ENCODE measurements at regions not wholly inside any gene's neighbourhood (a gene's known extent, or its start where the extent isn't known, plus 50 kb on each side); places are given as distances from the start of the nearest gene placed in this dataset.

DNA sequence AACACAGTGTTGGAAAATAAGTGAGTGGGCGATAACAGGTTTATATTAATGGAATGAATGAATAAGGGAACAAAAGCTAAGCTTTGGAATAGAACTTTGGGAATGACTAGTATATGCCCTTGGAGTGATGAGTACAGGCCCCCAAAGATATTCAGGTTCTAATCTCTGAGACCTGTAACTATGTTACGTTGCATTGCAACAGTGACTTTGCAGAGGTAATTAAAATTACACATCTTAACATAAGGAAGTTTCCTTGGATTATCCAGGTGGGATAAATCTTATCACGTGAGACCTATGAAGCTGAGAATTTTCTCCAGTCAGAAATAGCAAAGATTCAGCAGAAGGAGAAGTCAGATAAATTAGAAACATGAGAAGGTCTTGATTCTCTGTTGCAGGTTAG is 661.5 kb upstream of the LINC00305 start:
- peaks cover 0 to 2% (median 0%) of the 10 kb centered on the region in 5 donors for H3K9me3 ChIP-seq (ENCODE audit: control insufficient read depth in 5 of 5, low read length in 5 of 5)
- H3K27ac ChIP-seq (ENCODE audit: low read depth, low read length): no peak overlapping the region
- no peak overlapping the region for H3K9ac ChIP-seq (ENCODE audit: low read length in 5 of 5)

DNA sequence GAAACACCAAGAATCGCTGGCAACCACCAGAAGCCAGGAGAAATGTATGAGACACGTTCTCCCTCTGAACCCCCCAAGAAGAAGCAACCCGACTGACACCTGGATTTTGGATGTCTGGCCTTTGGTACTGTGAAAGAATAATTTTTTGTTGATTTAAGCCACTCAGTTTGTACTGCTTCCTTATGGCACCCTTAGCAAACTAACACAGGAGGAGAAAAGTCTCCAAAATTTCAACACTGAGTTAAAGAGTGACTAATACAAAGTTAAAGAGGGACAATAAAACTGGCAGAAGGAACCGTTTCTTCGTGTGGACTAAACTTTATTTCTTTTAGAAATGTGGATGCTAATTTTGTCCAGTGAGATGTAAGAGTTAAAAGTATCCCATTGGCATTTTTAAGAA is 660.9 kb upstream of the LINC00305 start:
- no peak overlapping the region for H3K4me3 ChIP-seq (ENCODE audit: low read depth in 1 of 5, low read length in 5 of 5)

More for the DNA sequence above, 661.5 kb upstream of the LINC00305 start:
- no peaks in the 10 kb centered on the region for H3K36me3 ChIP-seq (ENCODE audit: control insufficient read depth in 5 of 5, insufficient read depth in 5 of 5, low read length in 5 of 5)
- H3K27me3 ChIP-seq (ENCODE audit: control insufficient read depth in 5 of 5, insufficient read depth in 4 of 5, low read length in 5 of 5): no peaks in the 10 kb centered on the region
- H3K4me3 ChIP-seq (ENCODE audit: low read depth in 1 of 5, low read length in 5 of 5): no peak overlapping the region
- no peaks in the 10 kb centered on the region for H3K4me1 ChIP-seq (ENCODE audit: control insufficient read depth in 5 of 5, insufficient read depth in 5 of 5, low read length in 5 of 5)

DNA sequence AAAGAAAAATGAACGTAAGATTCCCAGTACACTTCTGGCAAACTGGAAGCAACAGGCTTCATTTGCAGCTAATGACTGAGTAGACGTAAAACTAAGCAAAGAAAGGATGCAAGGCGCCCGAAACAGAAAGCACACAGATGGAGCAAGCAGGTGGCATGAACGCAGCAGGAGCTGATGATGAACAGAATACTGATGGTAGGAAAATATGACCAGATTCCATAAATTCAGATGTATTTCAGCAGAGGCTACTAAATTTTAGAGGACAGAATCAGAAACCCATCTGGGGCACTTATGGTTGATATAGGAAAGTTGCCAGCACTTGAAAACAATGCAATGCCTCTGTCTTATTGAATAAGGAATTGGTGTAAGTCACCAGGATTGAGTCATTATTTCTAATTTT is 658.7 kb upstream of the LINC00305 start:
- no peaks in the 10 kb centered on the region for H3K4me1 ChIP-seq (ENCODE audit: control insufficient read depth in 5 of 5, insufficient read depth in 5 of 5, low read length in 5 of 5)
- H3K4me3 ChIP-seq (ENCODE audit: low read depth in 1 of 5, low read length in 5 of 5): no peak overlapping the region
- no peak overlapping the region for H3K9ac ChIP-seq (ENCODE audit: low read length in 5 of 5)
- no peaks in the 10 kb centered on the region for H3K27me3 ChIP-seq (ENCODE audit: control insufficient read depth in 5 of 5, insufficient read depth in 4 of 5, low read length in 5 of 5)
- no peaks in the 10 kb centered on the region for H3K36me3 ChIP-seq (ENCODE audit: control insufficient read depth in 5 of 5, insufficient read depth in 5 of 5, low read length in 5 of 5)
- H3K27ac ChIP-seq (ENCODE audit: low read depth, low read length): no peak overlapping the region
- no peaks in the 10 kb centered on the region for H3K9me3 ChIP-seq (ENCODE audit: control insufficient read depth in 5 of 5, low read length in 5 of 5)

More for the DNA sequence above, 660.9 kb upstream of the LINC00305 start:
- Histone ChIP-seq H3K4me1 (ENCODE audit: control insufficient read depth in 5 of 5, insufficient read depth in 5 of 5, low read length in 5 of 5) (no peaks in the 10 kb centered on the region), H3K9ac (ENCODE audit: low read length in 5 of 5) (no peak overlapping the region), H3K36me3 (ENCODE audit: control insufficient read depth in 5 of 5, insufficient read depth in 5 of 5, low read length in 5 of 5) (no peaks in the 10 kb centered on the region), H3K9me3 (ENCODE audit: control insufficient read depth in 5 of 5, low read length in 5 of 5) (peaks cover 0 to 2% (median 0%) of the 10 kb centered on the region in 5 donors), H3K27ac (ENCODE audit: low read depth, low read length) (no peak overlapping the region), H3K27me3 (ENCODE audit: control insufficient read depth in 5 of 5, insufficient read depth in 4 of 5, low read length in 5 of 5) (no peaks in the 10 kb centered on the region)

DNA sequence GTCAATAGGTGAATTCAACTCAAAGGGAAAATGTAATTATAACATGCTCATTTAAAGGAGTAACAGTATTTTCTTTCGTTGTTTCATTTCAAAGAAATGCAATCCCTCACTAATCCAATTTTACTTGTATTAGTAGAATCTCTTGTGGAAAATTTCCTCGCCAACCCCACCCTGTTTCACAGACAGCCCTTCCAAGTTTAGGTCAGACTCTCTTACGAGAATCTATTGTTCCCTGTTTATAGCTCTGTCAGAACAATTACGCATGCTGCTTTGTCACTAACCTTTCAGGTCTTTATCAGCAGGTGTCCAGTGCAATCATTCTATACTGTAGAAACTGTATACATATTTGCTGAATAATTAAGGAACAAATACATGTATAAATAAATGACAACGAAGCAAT is 657.8 kb upstream of the LINC00305 start:
- Histone ChIP-seq H3K27me3 (ENCODE audit: control insufficient read depth in 5 of 5, insufficient read depth in 4 of 5, low read length in 5 of 5) (no peaks in the 10 kb centered on the region), H3K9me3 (ENCODE audit: control insufficient read depth in 5 of 5, low read length in 5 of 5) (no peaks in the 10 kb centered on the region), H3K27ac (ENCODE audit: low read depth, low read length) (no peak overlapping the region), H3K4me1 (ENCODE audit: control insufficient read depth in 5 of 5, insufficient read depth in 5 of 5, low read length in 5 of 5) (no peaks in the 10 kb centered on the region), H3K9ac (ENCODE audit: low read length in 5 of 5) (no peak overlapping the region), H3K4me3 (ENCODE audit: low read depth in 1 of 5, low read length in 5 of 5) (no peak overlapping the region), H3K36me3 (ENCODE audit: control insufficient read depth in 5 of 5, insufficient read depth in 5 of 5, low read length in 5 of 5) (no peaks in the 10 kb centered on the region)

DNA sequence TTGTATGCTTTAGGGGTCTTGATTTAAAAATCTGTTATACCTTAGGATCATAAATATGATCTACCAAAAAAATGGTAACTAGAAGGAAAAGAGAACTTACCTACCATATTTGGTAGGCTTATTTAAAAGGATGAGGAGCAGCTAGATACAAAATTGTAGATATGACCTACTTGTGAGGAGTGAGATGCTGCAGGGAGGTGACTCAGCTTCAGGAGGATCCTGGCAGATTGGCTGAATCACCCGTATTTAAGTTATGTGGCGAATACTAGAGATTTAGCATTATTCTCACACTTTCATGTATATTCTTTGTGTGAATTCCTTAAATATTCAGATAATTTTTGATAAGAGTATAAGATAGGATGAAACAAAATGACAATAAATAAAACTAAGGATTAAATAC is 657.3 kb upstream of the LINC00305 start:
- no peaks in the 10 kb centered on the region for H3K9me3 ChIP-seq (ENCODE audit: control insufficient read depth in 5 of 5, low read length in 5 of 5)
- H3K9ac ChIP-seq (ENCODE audit: low read length in 5 of 5): no peak overlapping the region
- H3K27ac ChIP-seq (ENCODE audit: low read depth, low read length): no peak overlapping the region
- no peaks in the 10 kb centered on the region for H3K27me3 ChIP-seq (ENCODE audit: control insufficient read depth in 5 of 5, insufficient read depth in 4 of 5, low read length in 5 of 5)
- H3K36me3 ChIP-seq (ENCODE audit: control insufficient read depth in 5 of 5, insufficient read depth in 5 of 5, low read length in 5 of 5): no peaks in the 10 kb centered on the region
- H3K4me1 ChIP-seq (ENCODE audit: control insufficient read depth in 5 of 5, insufficient read depth in 5 of 5, low read length in 5 of 5): no peaks in the 10 kb centered on the region
- no peak overlapping the region for H3K4me3 ChIP-seq (ENCODE audit: low read depth in 1 of 5, low read length in 5 of 5)

DNA sequence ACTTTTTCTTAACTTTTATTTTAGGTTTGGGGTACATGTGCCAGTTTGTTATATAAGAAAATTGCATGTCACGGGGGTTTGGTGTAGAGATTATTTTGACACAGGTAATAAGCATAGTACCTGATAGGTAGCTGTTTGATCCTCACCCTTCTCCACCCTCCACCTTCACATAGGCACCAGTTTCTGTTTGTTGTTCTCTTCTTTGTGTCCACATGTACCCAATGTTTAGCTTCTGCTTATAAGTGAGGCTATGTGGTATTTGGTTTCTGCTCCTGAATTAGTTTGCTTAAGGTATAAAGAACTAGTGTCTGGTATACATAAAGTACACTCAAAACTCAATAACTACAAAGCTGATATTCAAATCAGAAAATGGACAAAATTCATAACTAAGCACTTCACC is 654.6 kb upstream of the LINC00305 start:
- Histone ChIP-seq H3K4me3 (ENCODE audit: low read depth in 1 of 5, low read length in 5 of 5) (no peak overlapping the region), H3K27ac (ENCODE audit: low read depth, low read length) (no peak overlapping the region), H3K9ac (ENCODE audit: low read length in 5 of 5) (no peak overlapping the region), H3K36me3 (ENCODE audit: control insufficient read depth in 5 of 5, insufficient read depth in 5 of 5, low read length in 5 of 5) (no peaks in the 10 kb centered on the region), H3K4me1 (ENCODE audit: control insufficient read depth in 5 of 5, insufficient read depth in 5 of 5, low read length in 5 of 5) (no peaks in the 10 kb centered on the region), H3K27me3 (ENCODE audit: control insufficient read depth in 5 of 5, insufficient read depth in 4 of 5, low read length in 5 of 5) (no peaks in the 10 kb centered on the region), H3K9me3 (ENCODE audit: control insufficient read depth in 5 of 5, low read length in 5 of 5) (no peaks in the 10 kb centered on the region)

DNA sequence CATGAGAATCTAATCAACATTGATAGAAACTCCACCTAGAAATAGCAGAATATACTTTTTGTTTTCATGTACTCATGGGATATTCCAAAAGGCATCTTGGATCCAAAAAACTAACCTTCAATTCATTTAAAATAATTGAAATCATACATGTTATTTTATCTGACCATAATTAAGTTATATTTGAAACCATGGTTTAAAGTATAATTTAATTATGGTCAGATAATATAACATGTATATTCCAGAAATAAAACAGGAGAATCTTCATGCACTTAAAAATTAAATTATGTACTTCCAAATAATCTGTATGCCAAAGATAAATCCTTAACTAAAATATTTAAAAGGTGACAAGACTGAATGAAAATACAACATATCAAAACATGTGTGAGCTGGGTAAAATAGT is 651.3 kb upstream of the LINC00305 start:
- no peaks in the 10 kb centered on the region for H3K9me3 ChIP-seq (ENCODE audit: control insufficient read depth in 5 of 5, low read length in 5 of 5)
- no peak overlapping the region for H3K27ac ChIP-seq (ENCODE audit: low read depth, low read length)
- H3K27me3 ChIP-seq (ENCODE audit: control insufficient read depth in 5 of 5, insufficient read depth in 4 of 5, low read length in 5 of 5): no peaks in the 10 kb centered on the region
- no peaks in the 10 kb centered on the region for H3K36me3 ChIP-seq (ENCODE audit: control insufficient read depth in 5 of 5, insufficient read depth in 5 of 5, low read length in 5 of 5)
- no peaks in the 10 kb centered on the region for H3K4me1 ChIP-seq (ENCODE audit: control insufficient read depth in 5 of 5, insufficient read depth in 5 of 5, low read length in 5 of 5)
- no peak overlapping the region for H3K4me3 ChIP-seq (ENCODE audit: low read depth in 1 of 5, low read length in 5 of 5)
- no peak overlapping the region for H3K9ac ChIP-seq (ENCODE audit: low read length in 5 of 5)

DNA sequence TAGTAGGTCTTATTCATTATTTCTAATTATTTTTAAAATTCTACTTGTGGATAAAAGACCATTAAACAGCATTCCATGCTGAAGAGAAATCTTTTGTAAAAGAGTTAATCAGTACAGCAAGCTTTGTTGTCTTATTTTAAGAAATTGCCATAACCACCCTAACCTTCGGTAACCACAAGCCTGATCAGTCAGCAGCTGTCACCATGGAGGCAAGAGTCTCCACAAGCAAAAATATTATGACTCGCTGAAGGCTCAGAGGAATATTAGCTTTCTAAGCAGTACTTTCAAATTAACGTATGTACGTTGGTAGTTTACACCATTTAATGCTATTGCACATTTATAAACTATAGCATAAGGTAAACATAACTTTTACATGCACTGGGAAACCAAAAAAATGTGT is 650.5 kb upstream of the LINC00305 start:
- no peaks in the 10 kb centered on the region for H3K4me1 ChIP-seq (ENCODE audit: control insufficient read depth in 5 of 5, insufficient read depth in 5 of 5, low read length in 5 of 5)
- no peak overlapping the region for H3K27ac ChIP-seq (ENCODE audit: low read depth, low read length)
- H3K4me3 ChIP-seq (ENCODE audit: low read depth in 1 of 5, low read length in 5 of 5): no peak overlapping the region
- H3K9me3 ChIP-seq (ENCODE audit: control insufficient read depth in 5 of 5, low read length in 5 of 5): no peaks in the 10 kb centered on the region
- no peaks in the 10 kb centered on the region for H3K27me3 ChIP-seq (ENCODE audit: control insufficient read depth in 5 of 5, insufficient read depth in 4 of 5, low read length in 5 of 5)
- H3K36me3 ChIP-seq (ENCODE audit: control insufficient read depth in 5 of 5, insufficient read depth in 5 of 5, low read length in 5 of 5): no peaks in the 10 kb centered on the region
- H3K9ac ChIP-seq (ENCODE audit: low read length in 5 of 5): no peak overlapping the region

DNA sequence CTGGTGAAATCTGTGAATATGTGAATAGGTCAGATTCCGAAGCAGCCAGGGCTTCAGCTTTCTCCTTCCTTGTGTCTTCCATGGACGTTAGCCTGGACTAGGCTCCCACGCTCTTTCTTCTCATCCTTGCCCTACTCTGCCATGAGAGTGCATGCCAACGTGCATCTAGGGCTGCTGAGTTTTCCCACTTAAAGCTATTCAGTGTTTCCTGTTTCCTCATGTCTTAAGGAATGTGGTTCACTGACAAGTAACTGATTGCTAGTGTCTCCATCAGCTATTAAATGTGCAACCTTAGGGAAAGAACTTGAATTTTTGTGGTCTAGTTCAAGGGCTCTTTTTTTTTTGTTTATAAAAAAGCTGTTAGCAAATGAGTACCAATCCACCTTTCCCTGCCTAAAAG is 642.3 kb upstream of the LINC00305 start:
- no peak overlapping the region for H3K27ac ChIP-seq (ENCODE audit: low read depth, low read length)
- no peaks in the 10 kb centered on the region for H3K9me3 ChIP-seq (ENCODE audit: control insufficient read depth in 5 of 5, low read length in 5 of 5)
- H3K9ac ChIP-seq (ENCODE audit: low read length in 5 of 5): no peak overlapping the region
- no peaks in the 10 kb centered on the region for H3K4me1 ChIP-seq (ENCODE audit: control insufficient read depth in 5 of 5, insufficient read depth in 5 of 5, low read length in 5 of 5)
- H3K27me3 ChIP-seq (ENCODE audit: control insufficient read depth in 5 of 5, insufficient read depth in 4 of 5, low read length in 5 of 5): no peaks in the 10 kb centered on the region
- H3K4me3 ChIP-seq (ENCODE audit: low read depth in 1 of 5, low read length in 5 of 5): no peak overlapping the region
- no peaks in the 10 kb centered on the region for H3K36me3 ChIP-seq (ENCODE audit: control insufficient read depth in 5 of 5, insufficient read depth in 5 of 5, low read length in 5 of 5)

DNA sequence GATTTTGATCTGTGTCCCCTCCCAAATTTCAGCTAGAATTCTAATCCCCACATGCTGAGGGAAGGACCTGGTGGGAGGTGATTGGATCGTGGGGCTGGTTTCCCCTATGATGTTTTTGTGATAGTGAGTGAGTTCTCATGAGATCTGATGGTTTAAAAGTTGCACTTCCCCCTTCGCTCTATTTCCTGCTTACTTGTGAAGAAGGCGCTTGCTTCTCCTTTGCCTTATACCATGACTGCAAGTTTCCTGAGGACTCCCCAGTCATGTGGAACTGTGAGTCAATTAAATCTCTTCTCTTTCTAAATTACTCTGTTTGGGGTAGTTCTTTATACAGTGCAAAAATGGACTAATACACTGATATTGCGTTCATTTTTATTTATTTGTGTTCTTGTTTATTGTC is 636.8 kb upstream of the LINC00305 start:
- Histone ChIP-seq H3K36me3 (ENCODE audit: control insufficient read depth in 5 of 5, insufficient read depth in 5 of 5, low read length in 5 of 5) (no peaks in the 10 kb centered on the region), H3K27ac (ENCODE audit: low read depth, low read length) (no peak overlapping the region), H3K4me3 (ENCODE audit: low read depth in 1 of 5, low read length in 5 of 5) (no peak overlapping the region), H3K4me1 (ENCODE audit: control insufficient read depth in 5 of 5, insufficient read depth in 5 of 5, low read length in 5 of 5) (no peaks in the 10 kb centered on the region), H3K27me3 (ENCODE audit: control insufficient read depth in 5 of 5, insufficient read depth in 4 of 5, low read length in 5 of 5) (no peaks in the 10 kb centered on the region), H3K9ac (ENCODE audit: low read length in 5 of 5) (no peak overlapping the region), H3K9me3 (ENCODE audit: control insufficient read depth in 5 of 5, low read length in 5 of 5) (no peaks in the 10 kb centered on the region)

DNA sequence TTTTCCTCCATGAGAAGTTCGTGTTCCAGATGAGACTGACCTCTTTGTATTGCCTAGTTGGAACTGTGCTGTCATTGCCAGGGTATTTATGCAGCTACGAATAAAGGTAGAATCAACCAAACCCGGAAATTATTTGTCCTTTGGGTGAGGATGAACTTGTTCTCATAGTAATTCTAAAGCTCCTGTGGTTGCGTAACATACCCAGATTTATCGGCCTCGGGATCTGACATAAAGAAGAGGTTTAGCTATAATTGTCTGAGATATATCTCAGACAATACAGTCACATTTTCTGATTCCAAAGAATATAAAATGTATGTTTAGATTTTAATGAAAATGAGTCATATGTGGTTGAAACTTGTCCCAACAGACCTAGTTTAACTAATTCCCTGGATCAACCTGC is 628.7 kb upstream of the LINC00305 start:
- no peak overlapping the region for H3K27ac ChIP-seq (ENCODE audit: low read depth, low read length)

More for the DNA sequence above, 628.7 kb upstream of the LINC00305 start:
- Histone ChIP-seq H3K9ac (ENCODE audit: low read length in 5 of 5) (no peak overlapping the region), H3K27me3 (ENCODE audit: control insufficient read depth in 5 of 5, insufficient read depth in 4 of 5, low read length in 5 of 5) (no peaks in the 10 kb centered on the region), H3K36me3 (ENCODE audit: control insufficient read depth in 5 of 5, insufficient read depth in 5 of 5, low read length in 5 of 5) (no peaks in the 10 kb centered on the region), H3K4me3 (ENCODE audit: low read depth in 1 of 5, low read length in 5 of 5) (no peak overlapping the region), H3K4me1 (ENCODE audit: control insufficient read depth in 5 of 5, insufficient read depth in 5 of 5, low read length in 5 of 5) (no peaks in the 10 kb centered on the region), H3K9me3 (ENCODE audit: control insufficient read depth in 5 of 5, low read length in 5 of 5) (no peaks in the 10 kb centered on the region)
